ENCODE measurements at regions not wholly inside any gene's neighbourhood (a gene's known extent, or its start where the extent isn't known, plus 50 kb on each side); places are given as distances from the start of the nearest gene placed in this dataset.

DNA sequence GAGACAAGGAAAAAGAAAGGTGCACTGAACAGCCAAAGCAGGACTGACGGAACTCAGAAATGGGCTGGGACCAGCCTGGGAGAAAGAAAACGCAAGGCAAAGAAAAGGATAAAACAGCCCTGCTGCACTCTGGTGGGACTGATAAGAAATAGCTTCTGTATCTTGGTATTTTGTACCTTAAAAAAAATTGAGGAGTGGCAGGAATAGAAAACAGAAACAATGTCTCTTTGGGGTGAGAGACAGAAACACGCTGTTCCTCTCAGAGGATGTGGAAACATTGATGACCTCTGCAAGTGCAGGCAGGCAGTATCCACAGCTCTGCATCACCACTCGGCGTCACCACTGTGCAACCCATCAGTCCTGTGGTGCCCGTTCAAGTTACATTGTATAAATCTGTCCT, 152.5 kb upstream of the SPRY1 start:
- H3K4me2 ChIP-seq (ENCODE audit: low read depth, low read length) = 0 out of 2 replicates have a peak overlapping the region, but pooled peaks have one; percentile 4
- WGBS, 2 experiments (ENCODE audit: extremely low coverage in 2 of 2, insufficient read length in 1 of 2) = 83% methylated on average over 3 of the region's 6 CpGs; no CpG with 5 or more reads in 1 of the 2 experiments
- H3K9ac ChIP-seq (ENCODE audit: low read depth, low read length) = no peak overlapping the region
- H2AFZ ChIP-seq (replicated peaks; ENCODE audit: low read length, poor library complexity) = peak overlapping the region; percentile 80
- H3K4me3 ChIP-seq (ENCODE audit: insufficient read depth, low read depth, low read length) = no peak overlapping the region
- POLR2A ChIA-PET (ENCODE audit: unreplicated experiment) = no interaction called here
- DNase-seq (peak; percentile 65), ATAC-seq (ENCODE audit: low read depth) (peak; percentile 93)
- H2BK120ac ChIP-seq (ENCODE audit: low read depth, low read length) = no peak overlapping the region
- H3K9me1 ChIP-seq (ENCODE audit: insufficient read depth, low read length) = 0 out of 2 replicates have a peak, but pooled peaks cover 3% of the 10 kb centered on the region
- H3K9me3 ChIP-seq (ENCODE audit: control insufficient read depth, insufficient read depth, low read length) = no peaks in the 10 kb centered on the region
- CTCF ChIA-PET = interaction anchor here (0.8 kb wide), 1 partner anchor 10 kb away, joined by 3 read pairs; no protein-coding TSS in a partner anchor
- intact Hi-C loops (cut with micrococcal nuclease) (loop anchor here (10.0 kb wide), 1 partner anchor 421 kb away; no protein-coding TSS in a partner anchor), dilution Hi-C loops (cut with HindIII; ENCODE audit: low sequenced_read_pairs, unreplicated experiment) (no loop called here), in situ Hi-C loops (cut with MboI; ENCODE audit: low sequenced_read_pairs) (no loop called here)
- H3K27me3 ChIP-seq (ENCODE audit: control insufficient read depth, insufficient read depth, low read length) = no peaks in the 10 kb centered on the region
- H2AK9ac ChIP-seq (replicated peaks; ENCODE audit: low read depth, low read length, poor library complexity) = no peak overlapping the region
- H3K56ac ChIP-seq (ENCODE audit: extremely low read depth, insufficient read depth, low read length) = no peak overlapping the region
- no peak overlapping the region for H2BK15ac ChIP-seq (ENCODE audit: low read depth, low read length)
- H3K36me3 ChIP-seq (ENCODE audit: control insufficient read depth, insufficient read depth, low read length) = no peaks in the 10 kb centered on the region
- no peaks in the 10 kb centered on the region for H4K20me1 ChIP-seq (ENCODE audit: insufficient read depth, low read length)
- TF ChIP-seq NFE2L2 (IDR thresholded peaks at IDR 0.05; ENCODE audit: low read depth, low read length) = no peak
- peak; percentile 18; the same call in 1 of the 2 replicates for TF ChIP-seq CTCF (conservative IDR thresholded peaks at IDR 0.05; ENCODE audit: low read depth, low read length)
- TF ChIP-seq SMC3 (IDR thresholded peaks at IDR 0.05; ENCODE audit: low read depth, low read length) = no peak
- TF ChIP-seq MAFK (IDR thresholded peaks at IDR 0.05; ENCODE audit: low read depth, low read length) = no peak
- TF ChIP-seq CEBPB (IDR thresholded peaks at IDR 0.05; ENCODE audit: low read depth, low read length) = no peak
- H3K4ac ChIP-seq (ENCODE audit: low read depth, low read length) = peak overlapping the region; percentile 8; the same call in 1 of the 2 replicates
- no TSS peak for BruUV-seq (replicated peaks)
- H2AK5ac ChIP-seq (ENCODE audit: low read depth, low read length) = no peak overlapping the region
- H3K18ac ChIP-seq (ENCODE audit: low read depth, low read length) = no peak overlapping the region
- H4K5ac ChIP-seq (ENCODE audit: low read depth, low read length) = no peak overlapping the region
- H2BK5ac ChIP-seq (ENCODE audit: low read depth, low read length, poor library complexity, severe bottlenecking) = no peak overlapping the region
- peak overlapping the region in 1 of 2 experiments; percentile 1; a peak in 1 of 4 replicates for H4K8ac ChIP-seq (ENCODE audit: low read depth in 2 of 2, low read length in 2 of 2)
- H3K79me1 ChIP-seq (ENCODE audit: low read depth in 1 of 2, low read length in 2 of 2) = no peaks in the 10 kb centered on the region
- H3K14ac ChIP-seq (replicated peaks; ENCODE audit: low read depth, low read length) = 0 out of 2 replicates have a peak overlapping the region, but pooled peaks have one; percentile 10
- H2BK20ac ChIP-seq (ENCODE audit: low read depth, low read length) = no peak overlapping the region
- no peaks in the 10 kb centered on the region; the same call in 1 of the 2 replicates for H3K4me1 ChIP-seq (ENCODE audit: control insufficient read depth, insufficient read depth, low read length)
- no peak overlapping the region for H3K23ac ChIP-seq (ENCODE audit: low read depth, low read length)
- no peak overlapping the region for H4K91ac ChIP-seq (ENCODE audit: insufficient read depth, low read depth, low read length)
- H3K27ac ChIP-seq (ENCODE audit: insufficient read depth, low read length) = no peak overlapping the region
